ENCODE measurements at regions not wholly inside any gene's neighbourhood (a gene's known extent, or its start where the extent isn't known, plus 50 kb on each side); places are given as distances from the start of the nearest gene placed in this dataset.

DNA sequence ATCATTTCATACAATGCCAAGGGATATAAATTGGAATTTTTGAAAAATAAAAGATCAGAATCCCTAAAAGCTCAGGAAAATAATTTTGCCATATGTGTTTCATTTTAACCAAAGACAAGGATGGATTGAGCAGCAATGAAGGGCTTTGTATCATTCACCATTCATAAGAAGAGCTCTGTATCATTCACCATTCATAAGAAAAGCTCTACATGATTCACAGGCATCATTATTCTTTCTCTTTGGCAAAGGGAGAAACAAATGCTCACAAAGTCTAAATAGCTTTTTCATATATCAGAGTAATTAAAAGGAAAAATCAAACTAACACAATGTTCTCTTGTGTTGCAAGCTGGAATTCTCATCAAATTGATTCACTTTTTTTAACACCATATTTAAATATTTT, 169.1 kb upstream of the MC4R start:
- TF ChIP-seq CTCF (conservative IDR thresholded peaks at IDR 0.05; ENCODE audit: low read depth, low read length) (no peak), RAD21 (IDR thresholded peaks at IDR 0.05; ENCODE audit: low read length) (no peak), USF2 (IDR thresholded peaks at IDR 0.05; ENCODE audit: low read depth, low read length) (no peak), POLR2A (IDR thresholded peaks at IDR 0.05; ENCODE audit: low read depth, low read length) (no peak), NFE2L2 (IDR thresholded peaks at IDR 0.05; ENCODE audit: low read depth, low read length) (no peak), CEBPB (IDR thresholded peaks at IDR 0.05; ENCODE audit: low read depth, low read length) (no peak), MAFK (IDR thresholded peaks at IDR 0.05; ENCODE audit: low read depth, low read length) (no peak), SMC3 (IDR thresholded peaks at IDR 0.05; ENCODE audit: low read depth, low read length) (no peak), BHLHE40 (IDR thresholded peaks at IDR 0.05; ENCODE audit: low read depth, low read length) (no peak)
- TF ChIP-seq, protein P1, sequence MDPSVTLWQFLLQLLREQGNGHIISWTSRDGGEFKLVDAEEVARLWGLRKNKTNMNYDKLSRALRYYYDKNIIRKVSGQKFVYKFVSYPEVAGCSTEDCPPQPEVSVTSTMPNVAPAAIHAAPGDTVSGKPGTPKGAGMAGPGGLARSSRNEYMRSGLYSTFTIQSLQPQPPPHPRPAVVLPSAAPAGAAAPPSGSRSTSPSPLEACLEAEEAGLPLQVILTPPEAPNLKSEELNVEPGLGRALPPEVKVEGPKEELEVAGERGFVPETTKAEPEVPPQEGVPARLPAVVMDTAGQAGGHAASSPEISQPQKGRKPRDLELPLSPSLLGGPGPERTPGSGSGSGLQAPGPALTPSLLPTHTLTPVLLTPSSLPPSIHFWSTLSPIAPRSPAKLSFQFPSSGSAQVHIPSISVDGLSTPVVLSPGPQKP (IDR thresholded peaks at IDR 0.05; ENCODE audit: borderline replicate concordance, low read depth, low read length), result no peak

Data from IMR-90 (cell line).